ENCODE measurements at regions not wholly inside any gene's neighbourhood (a gene's known extent, or its start where the extent isn't known, plus 50 kb on each side); places are given as distances from the start of the nearest gene placed in this dataset.
A peak's percentile ranks its signal among the peaks of the same experiment; 100 is the strongest.

GRCh38 chr17:409848-410542, 57.4 kb upstream of the RPH3AL start:
- peak; percentile 92 for ATAC-seq
- WGBS (ENCODE audit: insufficient coverage, low coverage, missing lambda C conversion rate) = under 1% methylated on average over 43 of the region's 80 CpGs
- CTCF ChIA-PET (ENCODE audit: low intra/inter-chr PET ratio) = interaction anchor here (0.6 to 1.1 kb wide), 2 partner anchors 16 to 290 kb away, joined by 3 read pairs; no protein-coding TSS in a partner anchor
- Histone ChIP-seq H3K4me3 (peak overlapping the region; percentile 56), H3K9me1 (ENCODE audit: control insufficient read depth, insufficient read depth, low read length) (no peaks in the 10 kb centered on the region), H3K9ac (ENCODE audit: insufficient read depth in 1 of 2, low read depth in 2 of 2, low read length in 2 of 2) (peak overlapping the region; percentile 35 to 85; a peak in 3 of 4 replicates), H3K27ac (ENCODE audit: extremely low read depth, low read depth, low read length) (no peak overlapping the region), H3K27me3 (ENCODE audit: control insufficient read depth in 2 of 2, insufficient read depth in 2 of 2, low read length in 2 of 2) (peaks cover 0 to 8% of the 10 kb centered on the region in 2 experiments; a peak in 1 of 5 replicates), H3K36me3 (ENCODE audit: control insufficient read depth, insufficient read depth, low read length) (no peaks in the 10 kb centered on the region), H3K79me2 (ENCODE audit: control insufficient read depth, insufficient read depth, low read length) (no peaks in the 10 kb centered on the region), H4K20me1 (replicated peaks; ENCODE audit: control insufficient read depth, insufficient read depth, low read length) (no peaks in the 10 kb centered on the region), H3K4me2 (ENCODE audit: insufficient read depth, low read length) (peak overlapping the region; percentile 79), H3K9me3 (replicated peaks; ENCODE audit: control insufficient read depth, insufficient read depth, low read depth, low read length) (no peaks in the 10 kb centered on the region), H3K4me1 (replicated peaks in 1 of 2; ENCODE audit: control insufficient read depth in 2 of 2, insufficient read depth in 2 of 2, low read length in 2 of 2) (peaks cover 7 to 17% of the 10 kb centered on the region in 2 experiments; a peak in 4 of 5 replicates), H2AFZ (ENCODE audit: low read depth, low read length) (peak overlapping the region; percentile 97)
- peak; percentile 100 for FAIRE-seq
- POLR2A ChIA-PET = no interaction called here
- in situ Hi-C loops (cut with MboI) = loop anchor here (5.0 kb wide), 1 partner anchor 292 kb away; no protein-coding TSS in a partner anchor
- no TSS peak for BruUV-seq (replicated peaks)
- intact Hi-C loops (cut with micrococcal nuclease) = loop anchor here (5.0 kb wide), 2 partner anchors 572 to 587 kb away; partner anchors contain the start of gene TIMM22
- DNase-seq (ENCODE audit: extremely low read depth in 1 of 4, low spot score in 3 of 4) = peak; percentile 97 to 98 (median 98)
- TF ChIP-seq JUN (IDR thresholded peaks at IDR 0.05; ENCODE audit: borderline replicate concordance, low read depth, low read length) (no peak), JUN (CRISPR knock-in tag; IDR thresholded peaks at IDR 0.05; ENCODE audit: borderline replicate concordance) (no peak), SMC3 (conservative IDR thresholded peaks at IDR 0.05; ENCODE audit: insufficient read depth, low read depth, low read length) (no peak), MECOM (CRISPR knock-in tag; IDR thresholded peaks at IDR 0.05) (no peak), ARID2 (IDR thresholded peaks at IDR 0.05) (no peak), ZNF780A (CRISPR knock-in tag; IDR thresholded peaks at IDR 0.05) (no peak), DNMT1 (IDR thresholded peaks at IDR 0.05) (no peak), ZNF316 (IDR thresholded peaks at IDR 0.05) (no peak), ZNF398 (CRISPR knock-in tag; IDR thresholded peaks at IDR 0.05) (no peak), RAD51 (IDR thresholded peaks at IDR 0.05; ENCODE audit: borderline replicate concordance, low read depth) (no peak), POLR2AphosphoS2 (IDR thresholded peaks at IDR 0.05; ENCODE audit: low read length) (no peak), TARDBP (IDR thresholded peaks at IDR 0.05) (no peak), SRF (CRISPR knock-in tag; IDR thresholded peaks at IDR 0.05) (no peak), MTA1 (IDR thresholded peaks at IDR 0.05; ENCODE audit: borderline replicate concordance) (no peak)

Data from K562 (cell line).